ENCODE measurements at regions not wholly inside any gene's neighbourhood (a gene's known extent, or its start where the extent isn't known, plus 50 kb on each side); places are given as distances from the start of the nearest gene placed in this dataset.

DNA sequence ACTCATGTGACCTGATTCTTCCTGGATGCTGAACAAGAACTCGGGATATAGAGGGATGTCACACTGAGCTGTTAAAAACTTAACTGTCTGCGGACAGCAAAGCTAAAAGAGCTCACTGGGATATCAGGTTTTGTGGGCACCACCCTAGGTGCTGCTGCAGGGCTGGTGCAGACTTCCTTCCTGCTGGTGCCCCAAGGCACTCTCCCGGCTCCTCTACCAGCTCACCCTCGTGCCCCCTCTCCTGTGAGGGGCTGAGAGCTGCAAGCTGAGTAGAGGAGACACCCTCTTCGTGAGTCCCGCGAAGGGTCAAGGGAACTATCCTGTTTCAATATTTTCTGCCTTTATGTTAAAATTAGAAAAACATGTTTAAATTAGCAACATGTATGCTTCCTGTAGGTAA is 1475.7 kb downstream of the EFNB2 start:
- no peak overlapping the region for H3K23ac ChIP-seq (ENCODE audit: insufficient read length)
- H4K20me1 ChIP-seq (replicated peaks in 1 of 2; ENCODE audit: control insufficient read depth in 1 of 2, insufficient read depth in 2 of 2, low read length in 2 of 2) = no peaks in the 10 kb centered on the region
- no peak overlapping the region for H2AK5ac ChIP-seq (ENCODE audit: low read depth, low read length)
- H3K79me2 ChIP-seq (ENCODE audit: control insufficient read depth in 1 of 2, insufficient read depth in 2 of 2, low read length in 2 of 2) = no peaks in the 10 kb centered on the region
- no peaks in the 10 kb centered on the region for H3K23me2 ChIP-seq (ENCODE audit: low read depth, low read length)
- no peak overlapping the region for H3K27ac ChIP-seq (ENCODE audit: low read depth, low read length)
- POLR2A ChIA-PET (ENCODE audit: partially characterized antibody) = no interaction called here
- H4K8ac ChIP-seq (ENCODE audit: extremely low read depth, insufficient read depth, low read length) = no peak overlapping the region
- no peak overlapping the region for H2BK12ac ChIP-seq (ENCODE audit: low read depth, low read length)
- CTCF ChIA-PET (ENCODE audit: partially characterized antibody) = interaction anchor here (0.9 kb wide), 1 partner anchor 925 kb away, joined by 3 read pairs; no protein-coding TSS in a partner anchor
- no peaks in the 10 kb centered on the region for H3K4me1 ChIP-seq (replicated peaks in 1 of 4; ENCODE audit: control insufficient read depth in 3 of 4, insufficient read depth in 4 of 4, low read length in 3 of 4)
- H3K36me3 ChIP-seq (ENCODE audit: control insufficient read depth in 2 of 4, insufficient read depth in 4 of 4, low read length in 3 of 4) = no peaks in the 10 kb centered on the region
- no peak overlapping the region for H2BK20ac ChIP-seq (ENCODE audit: low read length)
- no peaks in the 10 kb centered on the region for H3K9me3 ChIP-seq (ENCODE audit: insufficient read depth in 2 of 2, low read depth in 1 of 2, low read length in 1 of 2)
- H4K5ac ChIP-seq (ENCODE audit: insufficient read length, low read depth, low read length) = no peak overlapping the region
- no peaks in the 10 kb centered on the region for H3K27me3 ChIP-seq (replicated peaks in 1 of 4; ENCODE audit: control insufficient read depth in 3 of 4, extremely low read depth in 1 of 4, insufficient read depth in 3 of 4, low read length in 3 of 4)
- no peak overlapping the region for H3K18ac ChIP-seq (ENCODE audit: extremely low read depth, low read length)
- H3K9ac ChIP-seq (replicated peaks in 1 of 4; ENCODE audit: extremely low read depth in 1 of 4, low read depth in 3 of 4, low read length in 3 of 4) = no peak overlapping the region
- H2BK120ac ChIP-seq (replicated peaks; ENCODE audit: low read depth, low read length) = no peak overlapping the region
- no peaks in the 10 kb centered on the region for H3K79me1 ChIP-seq (ENCODE audit: low read depth, low read length)
- H3K56ac ChIP-seq (replicated peaks; ENCODE audit: insufficient read length, low read depth, low read length) = no peak overlapping the region
- no peak for DNase-seq (ENCODE audit: low read depth in 1 of 2, low spot score in 2 of 2)
- no peak overlapping the region for H3K14ac ChIP-seq (ENCODE audit: insufficient read length)
- 84% methylated on average over 7 of the region's 7 CpGs; no CpG with 5 or more reads in 1 of the 2 experiments for WGBS, 2 experiments (ENCODE audit: extremely low coverage in 1 of 2, insufficient coverage in 1 of 2, insufficient read length in 1 of 2, insufficient replicate concordance in 2 of 2, low coverage in 1 of 2, low lambda C conversion rate in 2 of 2, missing lambda C conversion rate in 1 of 2)
- H2AFZ ChIP-seq (ENCODE audit: low read length) = no peak overlapping the region
- H2BK15ac ChIP-seq (ENCODE audit: low read length) = no peak overlapping the region
- TF ChIP-seq HDAC6 (IDR thresholded peaks at IDR 0.05; ENCODE audit: low read depth, low read length) = no peak
- TF ChIP-seq RAD21 (IDR thresholded peaks at IDR 0.05 in 1 of 2, conservative IDR thresholded peaks at IDR 0.05 in 1 of 2; ENCODE audit: low read depth in 2 of 2, low read length in 2 of 2) = peak in 1 of 2 experiments; percentile 21; a peak in 1 of 4 replicates
- TF ChIP-seq RBBP5 (IDR thresholded peaks at IDR 0.05; ENCODE audit: borderline replicate concordance, low read depth, low read length) = no peak
- no peak overlapping the region for H3K4me2 ChIP-seq (ENCODE audit: insufficient read depth in 1 of 2, low read depth in 2 of 2, low read length in 2 of 2)
- FAIRE-seq = no peak
- H4K91ac ChIP-seq (replicated peaks; ENCODE audit: insufficient read length, low read length) = no peak overlapping the region
- H3K4ac ChIP-seq (replicated peaks; ENCODE audit: insufficient read length, low read depth, low read length) = no peak overlapping the region
- no peak overlapping the region for H3K4me3 ChIP-seq (ENCODE audit: extremely low read depth in 1 of 4, insufficient read depth in 2 of 4, low read depth in 3 of 4, low read length in 4 of 4)
- no peak overlapping the region for H2BK5ac ChIP-seq (ENCODE audit: low read depth, low read length)
